ENCODE measurements at regions not wholly inside any gene's neighbourhood (a gene's known extent, or its start where the extent isn't known, plus 50 kb on each side); places are given as distances from the start of the nearest gene placed in this dataset.

GRCh38 chr15:95580121-95580520, 750.4 kb upstream of the NR2F2 start:
- TF ChIP-seq EZH2 (optimal IDR thresholded peaks at IDR 0.05; ENCODE audit: low read depth, low read length) (no peak), EZH2phosphoT487 (IDR thresholded peaks at IDR 0.05; ENCODE audit: low read length) (no peak), CTCF (IDR thresholded peaks at IDR 0.05; ENCODE audit: low read length) (no peak)

Measured in MM.1S (cell line).